ENCODE measurements at regions not wholly inside any gene's neighbourhood (a gene's known extent, or its start where the extent isn't known, plus 50 kb on each side); places are given as distances from the start of the nearest gene placed in this dataset.

GRCh38 chr16:65181071-65181561, 59.3 kb upstream of the CDH11 start:
- in situ Hi-C loops (cut with MboI; ENCODE audit: low sequenced_read_pairs), result no loop called here
- Histone ChIP-seq H2AK5ac (ENCODE audit: low read depth, low read length) (no peak overlapping the region), H3K23ac (ENCODE audit: low read depth, low read length) (no peak overlapping the region), H4K91ac (ENCODE audit: insufficient read depth, low read depth, low read length) (no peak overlapping the region), H4K8ac (ENCODE audit: low read depth in 2 of 2, low read length in 2 of 2) (no peak overlapping the region), H3K9me3 (ENCODE audit: control insufficient read depth, insufficient read depth, low read length) (no peaks in the 10 kb centered on the region), H3K4me2 (ENCODE audit: low read depth, low read length) (0 out of 2 replicates have a peak overlapping the region, but pooled peaks have one; percentile 26), H3K56ac (ENCODE audit: extremely low read depth, insufficient read depth, low read length) (no peak overlapping the region), H3K9me1 (ENCODE audit: insufficient read depth, low read length) (no peaks in the 10 kb centered on the region), H3K4me1 (ENCODE audit: control insufficient read depth, insufficient read depth, low read length) (peaks cover 10% of the 10 kb centered on the region), H4K5ac (ENCODE audit: low read depth, low read length) (no peak overlapping the region), H3K27me3 (ENCODE audit: control insufficient read depth, insufficient read depth, low read length) (no peaks in the 10 kb centered on the region), H2BK120ac (ENCODE audit: low read depth, low read length) (no peak overlapping the region), H2BK20ac (ENCODE audit: low read depth, low read length) (no peak overlapping the region), H3K79me1 (ENCODE audit: low read depth in 1 of 2, low read length in 2 of 2) (no peaks in the 10 kb centered on the region), H2AFZ (replicated peaks; ENCODE audit: low read length, poor library complexity) (no peak overlapping the region), H3K36me3 (ENCODE audit: control insufficient read depth, insufficient read depth, low read length) (no peaks in the 10 kb centered on the region), H3K4ac (ENCODE audit: low read depth, low read length) (no peak overlapping the region), H3K9ac (ENCODE audit: low read depth, low read length) (no peak overlapping the region), H3K27ac (ENCODE audit: insufficient read depth, low read length) (no peak overlapping the region), H3K18ac (ENCODE audit: low read depth, low read length) (no peak overlapping the region), H2BK15ac (ENCODE audit: low read depth, low read length) (no peak overlapping the region), H2BK5ac (ENCODE audit: low read depth, low read length, poor library complexity, severe bottlenecking) (no peak overlapping the region), H4K20me1 (ENCODE audit: insufficient read depth, low read length) (no peaks in the 10 kb centered on the region), H3K4me3 (ENCODE audit: insufficient read depth, low read depth, low read length) (no peak overlapping the region), H3K14ac (replicated peaks; ENCODE audit: low read depth, low read length) (no peak overlapping the region), H2AK9ac (replicated peaks; ENCODE audit: low read depth, low read length, poor library complexity) (no peak overlapping the region)
- ATAC-seq (ENCODE audit: low read depth) (no peak; the same call in 1 of the 2 replicates), DNase-seq (no peak)
- WGBS, 2 experiments (ENCODE audit: extremely low coverage in 2 of 2, insufficient read length in 1 of 2), result no CpG with 5 or more reads among the region's 4 CpGs
- dilution Hi-C loops (cut with HindIII; ENCODE audit: low sequenced_read_pairs, unreplicated experiment), result no loop called here
- no peak for TF ChIP-seq MAFK (IDR thresholded peaks at IDR 0.05; ENCODE audit: low read depth, low read length)
- no peak for TF ChIP-seq MXI1 (IDR thresholded peaks at IDR 0.05; ENCODE audit: borderline replicate concordance, low read depth, low read length)
- TF ChIP-seq USF2 (IDR thresholded peaks at IDR 0.05; ENCODE audit: low read depth, low read length), result no peak
- TF ChIP-seq CEBPB (IDR thresholded peaks at IDR 0.05; ENCODE audit: low read depth, low read length), result no peak
- no peak for TF ChIP-seq FOS (IDR thresholded peaks at IDR 0.05; ENCODE audit: low read depth, low read length)
- TF ChIP-seq POLR2A (IDR thresholded peaks at IDR 0.05; ENCODE audit: low read depth, low read length), result no peak
- TF ChIP-seq CHD1 (IDR thresholded peaks at IDR 0.05; ENCODE audit: low read depth, low read length), result no peak
- TF ChIP-seq CTCF (conservative IDR thresholded peaks at IDR 0.05; ENCODE audit: low read depth, low read length), result no peak
- TF ChIP-seq SMC3 (IDR thresholded peaks at IDR 0.05; ENCODE audit: low read depth, low read length), result no peak
- TF ChIP-seq BHLHE40 (IDR thresholded peaks at IDR 0.05; ENCODE audit: low read depth, low read length), result no peak
- no peak for TF ChIP-seq RAD21 (IDR thresholded peaks at IDR 0.05; ENCODE audit: low read length)
- no peak for TF ChIP-seq RCOR1 (IDR thresholded peaks at IDR 0.05; ENCODE audit: insufficient replicate concordance, low read length)
- TF ChIP-seq MAZ (IDR thresholded peaks at IDR 0.05; ENCODE audit: borderline replicate concordance, low read depth, low read length), result no peak
- TF ChIP-seq NFE2L2 (IDR thresholded peaks at IDR 0.05; ENCODE audit: low read depth, low read length), result no peak
- no TSS peak for BruUV-seq (replicated peaks)
- intact Hi-C loops (cut with micrococcal nuclease), result loop anchor here (5.0 kb wide), 1 partner anchor 1086 kb away; no protein-coding TSS in a partner anchor
- ChIA-PET CTCF (no interaction called here), POLR2A (ENCODE audit: unreplicated experiment) (no interaction called here)
